Hippocampal formation (tissue), 2 donors: ENCODE measurements at regions not wholly inside any gene's neighbourhood (a gene's known extent, or its start where the extent isn't known, plus 50 kb on each side); places are given as distances from the start of the nearest gene placed in this dataset.
"Not testable (repeated sequence)": the region's sequence is repeated elsewhere in the genome, so short reads cannot be mapped to it uniquely, and the experiment has no call there.

Experiments
- DNase-seq, 2 donors: peaks; one replicate each; lab custom pipeline; 2025; lab: John Stamatoyannopoulos, UW

DNA sequence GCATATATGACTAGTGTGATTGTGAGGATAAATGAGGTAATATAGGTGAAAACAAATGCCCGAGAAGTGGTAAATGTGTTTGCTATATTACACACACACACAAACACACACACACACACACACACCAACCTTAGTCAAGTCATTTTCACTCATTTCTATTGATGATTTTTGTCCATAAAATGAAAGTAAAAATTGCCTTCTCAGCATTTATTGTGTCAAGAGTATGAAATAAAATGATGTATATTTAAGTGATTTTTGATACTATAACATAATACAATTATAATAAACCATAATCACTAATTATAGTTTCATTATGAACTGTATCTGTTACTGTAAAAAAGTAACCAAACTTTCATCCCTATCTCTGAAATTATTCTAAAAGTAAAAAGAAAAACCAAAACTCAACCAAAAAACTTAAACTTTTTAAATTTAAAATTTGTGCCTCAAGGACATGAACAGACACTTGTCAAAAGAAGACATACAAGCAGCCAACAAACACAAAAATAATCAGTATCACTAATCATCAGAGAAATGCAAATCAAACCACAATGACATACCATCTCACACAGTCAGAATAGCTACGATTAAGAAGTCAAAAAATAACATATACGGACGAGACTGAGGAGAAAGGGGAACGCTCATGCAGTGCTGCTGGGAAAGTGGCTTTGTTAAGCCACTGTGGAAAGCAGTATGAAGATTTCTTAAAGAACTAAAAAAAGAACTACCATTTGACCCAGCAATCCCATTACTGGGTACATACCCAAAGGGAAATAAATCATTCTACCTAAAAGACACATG is 601.0 kb downstream of the TMA16 start:
- DNase-seq, result no peak

DNA sequence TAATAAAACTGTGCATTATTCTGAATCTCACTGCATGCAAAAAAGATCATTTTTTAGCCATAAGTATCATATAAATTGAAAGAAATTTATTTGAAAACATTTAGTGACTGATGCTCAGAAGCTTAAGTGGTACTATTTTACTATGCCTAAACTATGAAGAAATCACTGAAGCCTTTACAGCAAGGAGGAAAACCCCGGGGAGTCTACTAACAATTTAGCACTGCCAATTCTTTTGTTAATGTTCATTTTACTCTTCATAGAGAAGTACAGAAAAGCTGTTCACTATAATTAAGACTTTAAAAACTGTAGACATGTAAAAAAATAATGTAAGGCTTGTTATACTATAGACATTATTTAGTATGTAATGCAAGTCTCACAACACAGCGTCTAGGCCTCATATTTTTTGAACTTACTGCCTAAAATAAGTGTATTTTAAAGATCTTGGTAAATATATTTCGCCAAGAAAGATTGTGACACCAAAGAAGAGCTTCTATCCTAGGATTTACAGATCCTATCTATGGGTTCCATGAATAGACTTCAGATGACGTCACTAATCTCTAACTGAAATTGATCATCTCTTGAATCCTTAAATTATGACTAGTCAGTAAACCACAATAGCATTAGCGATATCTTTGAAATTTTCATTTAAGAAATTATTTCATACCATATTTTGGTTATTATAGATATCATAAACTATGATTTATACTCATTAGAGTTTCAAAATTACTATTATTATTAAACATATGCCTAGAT is 602.5 kb downstream of the TMA16 start:
- DNase-seq, result no peak

DNA sequence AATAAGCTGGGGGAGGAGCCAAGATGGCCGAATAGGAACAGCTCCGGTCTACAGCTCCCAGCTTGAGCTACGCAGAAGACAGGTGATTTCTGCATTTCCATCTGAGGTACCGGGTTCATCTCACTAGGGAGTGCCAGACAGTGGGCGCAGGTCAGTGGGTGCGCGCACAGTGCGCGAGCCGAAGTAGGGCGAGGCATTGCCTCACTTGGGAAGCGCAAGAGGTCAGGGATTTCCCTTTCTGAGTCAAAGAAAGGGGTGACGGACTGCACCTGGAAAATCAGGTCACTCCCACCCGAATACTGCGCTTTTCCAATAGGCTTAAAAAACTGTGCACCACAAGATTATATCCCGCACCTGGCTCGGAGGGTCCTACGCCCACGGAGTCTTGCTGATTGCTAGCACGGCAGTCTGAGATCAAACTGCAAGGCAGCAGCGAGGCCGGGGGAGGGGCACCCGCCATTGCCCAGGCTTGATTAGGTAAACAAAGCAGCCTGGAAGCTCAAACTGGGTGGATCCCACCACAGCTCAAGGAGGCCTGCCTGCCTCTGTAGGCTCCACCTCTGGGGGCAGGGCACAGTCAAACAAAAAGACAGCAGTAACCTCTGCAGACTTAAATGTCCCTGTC is 606.4 kb downstream of the TMA16 start:
- DNase-seq, result not testable (repeated sequence)

DNA sequence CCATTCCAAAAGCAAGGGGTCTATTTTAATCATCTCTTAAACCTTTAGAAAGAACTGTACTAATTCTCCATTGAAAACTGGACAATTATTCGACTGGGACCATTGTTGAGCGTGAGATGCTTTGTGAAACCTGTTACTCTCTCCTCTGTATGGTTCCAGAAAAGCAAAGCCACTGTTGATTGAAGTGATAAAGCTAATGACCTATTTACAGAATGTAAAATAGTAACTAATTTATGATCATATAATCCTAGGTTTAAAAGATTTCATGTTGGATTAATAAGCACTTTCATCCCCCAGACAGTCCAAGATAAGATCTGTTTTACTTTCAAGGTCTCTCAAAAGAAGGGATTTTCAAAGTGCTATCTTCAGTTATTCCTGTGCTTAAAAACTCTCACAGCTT is 614.5 kb downstream of the TMA16 start:
- DNase-seq, result no peak

DNA sequence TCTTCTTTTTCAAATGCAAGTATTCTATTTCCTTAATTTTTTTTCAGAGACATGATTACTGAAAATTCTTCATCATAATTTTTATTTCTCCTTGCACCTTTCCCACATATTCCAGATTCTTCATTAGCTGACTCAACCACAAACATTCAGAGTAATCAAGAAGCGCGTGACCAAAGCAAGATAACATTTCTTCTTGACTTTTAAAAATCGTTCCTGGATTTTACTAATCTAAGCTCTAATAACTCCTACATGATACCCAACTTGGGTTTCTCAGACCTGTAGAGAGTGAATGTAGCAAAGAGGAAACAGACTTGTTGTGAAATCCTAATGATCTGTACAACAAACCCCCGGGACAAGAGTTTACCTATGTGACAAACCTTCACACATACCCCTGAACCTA is 615.0 kb downstream of the TMA16 start:
- DNase-seq, result no peak

DNA sequence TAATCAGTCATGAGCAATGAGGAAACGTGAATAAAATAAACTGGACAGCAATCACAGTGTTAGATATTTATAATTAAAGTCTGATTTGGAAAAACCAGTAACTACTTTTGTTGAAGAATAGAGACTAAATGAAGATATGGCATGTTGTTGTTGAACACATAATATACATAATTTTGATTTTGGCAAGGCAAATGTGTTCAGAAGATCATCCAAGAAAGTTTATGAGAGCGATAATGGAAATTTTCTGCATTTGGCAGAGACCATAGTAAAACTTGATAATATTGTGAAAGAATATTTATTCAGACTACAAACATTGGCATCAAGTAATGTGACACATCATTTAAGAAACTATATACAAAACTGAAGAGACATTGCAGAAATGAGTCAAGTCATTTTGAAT is 620.7 kb downstream of the TMA16 start:
- DNase-seq, result no peak

DNA sequence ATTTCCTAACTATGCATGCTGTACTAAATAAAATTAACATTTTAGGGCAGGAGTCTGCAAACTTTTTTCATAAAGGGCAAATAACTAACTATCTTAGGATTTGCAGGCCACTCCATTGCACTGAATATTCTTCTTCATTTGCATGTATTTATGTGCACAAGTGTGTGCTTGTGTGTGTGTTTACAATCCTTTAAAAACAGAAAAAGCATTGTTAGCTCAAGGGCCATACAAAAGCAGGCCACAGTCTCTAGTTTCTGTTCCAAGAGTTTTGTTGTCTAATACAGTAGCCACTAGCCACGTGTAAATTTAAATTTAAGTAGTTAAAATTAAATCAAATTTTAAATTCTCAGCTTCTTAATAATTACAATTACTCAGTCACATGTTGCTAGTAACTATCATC is 621.8 kb downstream of the TMA16 start:
- DNase-seq, result peak in 1 of 2 donors; percentile 90

DNA sequence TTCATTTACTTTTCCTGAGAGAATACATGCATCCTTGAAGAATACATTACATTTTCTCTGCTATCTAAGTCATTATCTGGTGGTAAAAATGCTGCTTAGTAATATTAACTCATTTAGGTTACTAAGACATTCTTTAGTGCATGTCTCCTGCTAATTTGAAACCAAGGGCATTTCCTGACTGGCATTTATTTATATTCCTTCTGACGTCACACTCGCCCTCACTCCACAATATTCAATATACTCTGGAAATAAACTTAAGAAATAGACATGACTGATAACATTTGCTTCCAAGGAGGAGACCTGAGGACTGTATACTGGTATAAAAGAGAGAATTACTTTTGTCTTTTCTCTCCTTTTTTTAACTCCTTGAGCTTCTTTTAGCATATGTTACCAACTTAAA is 619.5 kb upstream of the SMIM31 start:
- DNase-seq, result no peak

DNA sequence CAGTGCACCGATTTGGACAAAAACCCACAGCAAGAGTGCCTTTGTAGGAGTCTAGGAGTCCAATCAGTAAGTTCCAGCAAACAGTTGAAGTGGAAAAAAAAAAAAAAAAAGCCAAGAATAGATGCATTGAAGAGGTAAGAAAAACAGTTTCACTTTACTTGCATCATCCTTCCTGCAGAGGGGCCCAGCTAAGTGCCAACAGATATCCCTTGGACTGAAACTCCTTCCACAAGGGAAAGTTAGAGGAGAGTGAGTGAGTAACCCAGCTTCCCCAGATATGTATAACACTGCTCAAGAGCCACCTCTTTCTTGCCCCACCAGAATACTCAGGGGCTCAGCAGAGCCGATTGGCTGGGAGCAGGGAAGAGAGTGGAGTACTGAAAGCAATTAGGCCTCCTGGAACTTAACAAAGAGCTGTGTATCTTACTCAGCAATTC is 617.7 kb upstream of the SMIM31 start:
- no peak for DNase-seq

DNA sequence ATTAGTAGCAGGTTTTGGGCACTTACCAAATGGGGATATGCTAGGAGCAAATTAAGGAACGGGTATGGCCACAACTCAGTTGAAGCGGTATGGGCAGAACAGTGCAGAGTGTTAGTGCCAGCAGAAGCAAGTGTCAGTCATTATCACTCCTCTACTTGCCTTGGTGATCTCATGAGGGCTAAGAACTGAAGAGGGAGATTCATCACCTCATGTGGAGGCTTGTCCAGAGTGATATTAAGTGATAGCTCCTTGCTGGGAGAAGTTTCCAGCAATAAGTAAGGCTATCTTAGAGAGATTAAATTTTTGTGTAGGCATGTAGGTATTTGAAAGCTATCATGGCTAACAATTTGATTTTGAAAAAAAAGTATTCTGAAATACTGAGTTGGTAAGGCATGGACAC is 615.4 kb upstream of the SMIM31 start:
- no peak for DNase-seq

DNA sequence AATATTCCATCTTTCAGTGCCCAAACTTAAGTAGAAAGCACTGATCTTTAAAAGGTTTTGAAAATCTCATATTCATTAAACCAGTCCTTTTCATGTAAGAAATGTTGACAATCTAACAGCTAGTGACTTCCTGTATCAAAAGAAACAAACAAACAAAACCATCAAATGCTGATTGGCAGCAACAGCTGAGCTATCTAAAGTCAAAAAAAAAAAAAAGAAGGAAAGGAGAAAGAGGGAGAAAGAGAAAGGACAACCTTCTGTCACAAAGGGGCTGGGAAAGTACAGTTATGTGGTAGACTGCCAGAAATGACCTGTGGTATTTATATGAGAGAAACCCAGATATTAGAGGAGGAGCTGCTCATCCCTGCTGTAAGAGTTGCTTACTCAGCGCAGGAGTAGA is 614.6 kb upstream of the SMIM31 start:
- DNase-seq, result no peak

DNA sequence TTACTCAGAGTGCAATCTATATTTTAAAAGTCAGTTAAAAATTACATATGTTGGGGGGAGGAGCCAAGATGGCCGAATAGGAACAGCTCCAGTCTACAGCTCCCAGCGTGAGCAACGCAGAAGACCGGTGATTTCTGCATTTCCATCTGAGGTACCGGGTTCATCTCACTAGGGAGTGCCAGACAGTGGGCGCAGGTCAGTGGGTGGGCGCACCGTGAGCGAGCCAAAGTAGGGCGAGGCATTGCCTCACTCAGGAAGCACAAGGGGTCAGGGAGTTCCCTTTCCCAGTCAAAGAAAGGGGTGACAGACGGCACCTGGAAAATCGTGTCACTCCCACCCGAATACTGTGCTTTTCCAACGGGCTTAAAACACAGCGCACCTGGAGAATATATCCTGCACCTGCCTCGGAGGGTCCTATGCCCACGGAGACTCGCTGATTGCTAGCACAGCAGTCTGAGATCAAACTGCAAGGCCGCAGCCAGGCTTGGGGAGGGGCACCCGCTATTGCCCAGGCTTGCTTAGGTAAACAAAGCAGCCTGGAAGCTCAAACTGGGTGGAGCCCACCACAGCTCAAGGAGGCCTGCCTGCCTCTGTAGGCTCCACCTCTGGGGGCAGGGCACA is 612.1 kb upstream of the SMIM31 start:
- DNase-seq, result not testable (repeated sequence)

DNA sequence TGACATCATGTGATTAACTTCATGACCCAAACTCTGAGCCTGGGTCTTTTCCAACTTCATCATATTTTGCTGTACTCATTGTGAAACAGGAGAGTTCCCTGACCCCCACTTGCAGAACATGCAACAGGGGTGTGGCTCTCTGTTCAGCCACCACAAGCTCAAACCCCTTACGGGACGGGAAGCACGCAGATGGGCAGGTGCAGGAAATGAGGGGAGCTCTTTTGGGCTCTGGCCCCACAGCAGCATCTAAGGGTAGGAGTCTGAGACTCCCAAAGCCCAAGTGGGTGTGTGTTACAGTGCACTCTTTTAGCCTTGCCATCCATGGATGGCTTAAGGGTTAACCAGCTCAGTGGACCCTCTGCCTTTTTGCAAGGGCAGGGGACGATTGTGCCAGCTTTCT is 599.5 kb upstream of the SMIM31 start:
- DNase-seq, result no peak

DNA sequence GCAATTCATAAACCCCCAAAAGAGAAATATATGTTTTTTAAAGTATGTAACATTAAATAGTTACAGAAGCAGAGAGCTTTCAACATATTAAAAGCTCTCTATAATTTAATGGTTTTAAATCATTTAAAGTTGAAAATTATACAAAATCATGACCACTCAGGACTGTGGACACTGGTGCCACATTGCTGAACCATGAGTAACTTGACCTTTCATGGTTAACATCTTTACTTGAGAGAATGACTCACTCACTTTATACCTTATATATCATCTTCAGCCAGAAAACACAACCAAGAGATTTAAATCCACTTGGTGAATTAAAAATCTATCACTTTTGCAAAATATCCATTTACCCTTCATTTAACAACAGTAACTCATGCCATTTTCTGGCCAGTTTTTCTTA is 584.3 kb upstream of the SMIM31 start:
- DNase-seq, result no peak

DNA sequence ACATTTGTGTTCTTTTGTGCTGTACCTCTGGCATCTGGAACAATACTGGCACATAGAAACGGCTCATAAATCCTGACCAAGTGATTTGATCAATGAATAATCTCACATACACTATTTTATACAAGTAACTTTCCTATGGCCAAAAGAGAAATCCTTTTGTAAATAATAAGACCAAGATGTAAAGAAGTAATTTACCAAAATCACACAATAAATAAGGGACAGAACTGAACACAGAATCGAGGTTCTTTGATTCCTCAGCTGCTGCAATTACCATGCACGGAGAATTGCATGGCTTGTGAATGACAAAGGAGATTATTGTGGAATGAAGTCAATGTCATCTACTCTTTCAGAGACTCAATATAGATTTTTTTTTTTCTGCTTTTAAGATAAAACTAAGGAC is 576.8 kb upstream of the SMIM31 start:
- DNase-seq, result peak in 1 of 2 donors; percentile 70

DNA sequence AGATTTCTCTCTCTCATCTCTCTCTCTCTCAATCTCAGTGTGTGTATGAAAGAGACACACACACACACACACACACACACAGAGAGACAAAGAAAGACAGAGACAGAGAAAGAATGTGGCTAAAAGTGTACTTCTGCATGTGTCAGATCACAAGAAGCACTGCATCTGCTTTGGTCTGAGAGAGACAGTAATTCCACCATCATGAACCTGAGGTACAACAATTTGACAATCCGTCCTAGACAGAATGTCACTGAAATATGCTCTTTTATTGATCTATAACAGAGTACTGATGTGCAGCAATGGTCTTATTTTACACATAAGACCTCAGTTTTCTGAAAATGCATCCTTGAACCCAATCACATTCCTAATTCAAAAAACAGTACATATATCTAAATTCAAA is 576.2 kb upstream of the SMIM31 start:
- no peak for DNase-seq

DNA sequence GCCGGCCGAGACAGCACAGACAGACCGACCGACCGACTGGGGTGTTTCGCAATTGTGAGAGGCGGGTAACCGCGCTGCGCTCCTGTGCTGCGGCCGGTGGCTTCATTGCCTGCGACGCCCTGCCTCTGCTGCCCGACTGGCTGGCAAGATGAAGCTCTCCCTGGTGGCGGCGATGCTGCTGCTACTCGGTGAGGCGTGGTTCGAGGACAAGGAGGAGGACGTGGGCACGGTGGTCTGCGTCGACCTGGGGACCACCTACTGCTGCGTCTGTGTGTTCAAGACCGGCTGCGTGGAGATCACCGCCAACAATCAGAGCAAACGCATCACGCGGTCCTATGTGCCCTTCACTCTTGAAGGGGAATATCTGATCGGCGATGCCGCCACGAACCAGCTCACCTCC is 565.7 kb upstream of the SMIM31 start:
- DNase-seq, result no peak

DNA sequence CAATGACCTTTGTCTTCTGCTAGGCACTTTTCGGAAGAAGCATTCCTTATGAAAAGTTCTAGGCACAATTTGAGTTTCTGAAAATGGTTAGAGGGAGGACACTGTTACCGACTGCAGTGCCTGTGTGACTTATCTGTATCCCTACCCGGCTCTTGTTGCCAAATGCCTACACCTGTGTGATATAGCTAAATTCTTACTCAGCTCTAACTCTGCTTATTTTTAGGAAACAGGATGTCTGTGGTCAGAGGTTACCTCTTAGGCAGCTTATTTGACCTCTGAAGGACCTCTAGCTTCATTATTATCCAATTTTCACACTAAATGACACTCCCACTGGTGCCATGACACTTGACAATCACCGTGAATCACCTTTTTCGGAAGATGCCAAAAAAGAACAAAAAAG is 561.1 kb upstream of the SMIM31 start:
- DNase-seq, result no peak

DNA sequence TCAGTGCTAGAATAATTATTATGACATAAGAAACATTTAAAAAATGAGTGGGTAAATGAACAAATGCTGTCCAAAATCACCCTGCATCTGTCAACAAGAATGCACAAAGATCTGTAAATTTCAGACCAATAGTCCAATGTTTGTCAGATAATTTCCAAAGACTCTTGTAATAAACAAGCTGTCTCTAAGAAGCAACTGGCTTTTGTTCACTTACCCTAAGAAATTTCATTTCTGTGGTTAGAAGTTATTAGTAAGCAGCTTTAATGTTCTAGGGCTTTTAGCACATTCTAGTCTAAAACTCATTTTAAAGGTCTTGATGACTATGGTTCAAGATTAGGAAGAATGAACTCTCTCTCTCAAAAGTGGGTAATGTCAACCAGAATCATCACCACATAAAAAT is 560.3 kb upstream of the SMIM31 start:
- DNase-seq, result no peak

DNA sequence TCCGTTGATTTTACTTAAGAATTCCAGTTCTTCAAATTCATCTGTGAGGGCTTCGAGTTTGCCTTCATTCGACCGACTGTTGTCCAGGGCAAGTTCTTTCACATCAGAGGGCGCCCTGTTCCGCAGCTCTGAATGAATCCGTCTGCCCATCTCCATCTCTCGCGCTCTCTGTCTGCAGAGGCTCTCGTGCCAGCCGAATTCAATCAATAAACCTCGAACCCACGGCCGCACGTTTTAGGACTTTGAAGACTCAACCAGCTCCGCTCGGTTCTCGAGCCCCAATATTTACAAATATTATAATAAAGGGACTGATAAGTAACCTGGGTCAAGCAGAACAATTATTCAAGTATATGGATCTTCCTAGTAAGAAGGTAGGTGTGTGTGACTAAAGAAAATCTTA is 556.4 kb upstream of the SMIM31 start:
- DNase-seq, result no peak

DNA sequence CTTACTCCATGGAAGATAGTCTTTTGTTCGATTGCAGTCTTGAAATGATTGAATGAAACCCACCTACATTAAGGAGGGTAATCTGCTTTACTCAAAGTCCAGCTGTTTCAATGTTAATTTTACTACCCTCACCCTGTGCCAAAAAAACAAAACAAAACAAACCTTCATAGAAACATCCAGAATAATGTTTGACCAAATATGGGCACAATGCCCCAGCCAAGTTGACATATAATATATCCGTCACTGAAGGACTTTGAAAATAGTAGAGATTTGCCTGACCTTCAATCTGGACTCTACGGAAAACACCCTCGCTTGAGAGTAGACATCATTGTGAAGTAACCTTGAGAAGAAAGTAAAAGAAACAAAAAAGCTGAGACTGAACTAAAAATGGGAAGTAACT is 550.5 kb upstream of the SMIM31 start:
- DNase-seq, result no peak

DNA sequence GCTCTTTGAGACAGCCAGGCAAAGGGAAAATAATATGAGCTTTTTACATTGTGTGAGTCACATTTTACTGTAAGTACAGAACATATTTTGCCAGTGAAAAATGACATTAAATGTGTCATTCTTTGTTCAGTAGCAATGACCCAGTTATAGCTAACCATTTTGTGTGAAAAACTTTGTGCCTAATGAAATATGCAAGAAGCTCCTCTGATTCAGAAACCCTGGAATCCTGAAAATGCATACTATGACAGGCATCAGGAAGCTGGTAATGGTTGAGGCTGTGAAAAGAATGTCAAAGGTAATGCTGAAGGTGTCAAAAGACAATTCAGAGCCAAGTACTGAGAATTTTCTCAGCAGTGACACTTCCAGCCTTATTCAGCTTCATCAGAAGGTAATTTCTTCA is 549.5 kb upstream of the SMIM31 start:
- DNase-seq, result no peak

DNA sequence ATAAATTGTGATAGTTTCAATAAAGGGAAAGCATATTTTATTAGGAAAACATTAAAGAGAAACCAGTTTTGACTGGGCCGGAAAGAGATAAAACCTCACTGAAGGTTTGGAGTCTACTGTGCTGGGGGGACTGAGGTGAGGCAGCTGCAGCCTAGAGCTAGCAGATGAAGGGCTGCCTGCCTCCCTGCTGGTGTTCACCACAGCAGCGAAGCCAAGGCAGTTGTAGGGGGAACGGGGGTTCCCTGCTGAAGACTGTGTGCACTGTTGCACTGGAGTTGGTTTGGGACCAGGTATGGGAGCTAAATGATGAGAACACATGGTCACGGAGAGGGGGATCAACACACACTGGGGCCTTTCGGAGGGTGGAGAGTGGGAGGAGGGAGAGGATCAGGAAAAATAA is 546.5 kb upstream of the SMIM31 start:
- DNase-seq, result no peak
